ENCODE measurements at regions not wholly inside any gene's neighbourhood (a gene's known extent, or its start where the extent isn't known, plus 50 kb on each side); places are given as distances from the start of the nearest gene placed in this dataset.

- TF ChIP-seq REST (IDR thresholded peaks at IDR 0.05; ENCODE audit: low read depth, low read length) (no peak), TAF1 (IDR thresholded peaks at IDR 0.05; ENCODE audit: borderline replicate concordance, low read depth, low read length) (no peak), NFIC (IDR thresholded peaks at IDR 0.05; ENCODE audit: borderline replicate concordance) (no peak), JUND (IDR thresholded peaks at IDR 0.05) (no peak), ELF1 (IDR thresholded peaks at IDR 0.05) (no peak), SMC3 (IDR thresholded peaks at IDR 0.05; ENCODE audit: low read depth, low read length) (no peak)
These were observed 59.8 kb upstream of the SMIM36 start (continued) for GRCh38 chr17:55571095-55571494.

GRCh38 chr17:55570391-55570790, 59.1 kb upstream of the SMIM36 start:
- H3K4me1 ChIP-seq (ENCODE audit: control insufficient read depth in 1 of 2, insufficient read depth in 2 of 2, low read depth in 1 of 2, low read length in 1 of 2), result peaks cover 0 to 22% of the 10 kb centered on the region in 2 experiments; a peak in 2 of 4 replicates
- no peak for DNase-seq
- no peaks in the 10 kb centered on the region for H3F3A ChIP-seq (replicated peaks; ENCODE audit: insufficient read depth)
- no peaks in the 10 kb centered on the region; the same call in 1 of the 2 replicates for H3K9me2 ChIP-seq
- no peak overlapping the region for H3K4me2 ChIP-seq
- H3K27me3 ChIP-seq (ENCODE audit: insufficient read depth), result 0 out of 2 replicates have a peak, but pooled peaks cover 6% of the 10 kb centered on the region
- no peaks in the 10 kb centered on the region for H3K9me3 ChIP-seq
- no peak overlapping the region for H2AFZ ChIP-seq (ENCODE audit: low read depth)
- no peak overlapping the region for H3K27ac ChIP-seq (ENCODE audit: low read depth in 2 of 2, low read length in 1 of 2)
- WGBS (ENCODE audit: low lambda C conversion rate), result 71% methylated on average over 6 of the region's 6 CpGs
- no peak overlapping the region for H3K4me3 ChIP-seq (ENCODE audit: low read depth in 2 of 2, low read length in 1 of 2)
- H3K79me2 ChIP-seq (ENCODE audit: insufficient read depth), result no peaks in the 10 kb centered on the region
- no peaks in the 10 kb centered on the region for H4K20me1 ChIP-seq (ENCODE audit: insufficient read depth)
- no peaks in the 10 kb centered on the region for H3K36me3 ChIP-seq (replicated peaks in 1 of 2; ENCODE audit: control insufficient read depth in 1 of 2, insufficient read depth in 2 of 2, low read length in 1 of 2)
- H3K9ac ChIP-seq, result no peak overlapping the region
- CTCF ChIA-PET, result interaction anchor here (0.6 to 3.7 kb wide), 5 partner anchors 20 to 200 kb away, joined by 3 to 15 read pairs (median 3); no protein-coding TSS in a partner anchor
- POLR2A ChIA-PET, result no interaction called here
- TF ChIP-seq MEF2A (IDR thresholded peaks at IDR 0.05; ENCODE audit: borderline replicate concordance, low read depth) (no peak), MAX (IDR thresholded peaks at IDR 0.05; ENCODE audit: low read depth) (no peak), USF2 (IDR thresholded peaks at IDR 0.05; ENCODE audit: borderline replicate concordance, low read depth, low read length) (no peak), SIN3A (IDR thresholded peaks at IDR 0.05; ENCODE audit: borderline replicate concordance, low read depth, low read length) (no peak), ELF1 (IDR thresholded peaks at IDR 0.05) (no peak), PBX3 (IDR thresholded peaks at IDR 0.05) (no peak), EZH2phosphoT487 (IDR thresholded peaks at IDR 0.05; ENCODE audit: borderline replicate concordance, low read depth) (no peak), CTCF (IDR thresholded peaks at IDR 0.05) (no peak), JUND (IDR thresholded peaks at IDR 0.05) (no peak), CHD2 (IDR thresholded peaks at IDR 0.05; ENCODE audit: low read length, partially characterized antibody) (no peak), GATA2 (CRISPR knock-in tag; IDR thresholded peaks at IDR 0.05) (no peak), TEAD4 (IDR thresholded peaks at IDR 0.05; ENCODE audit: borderline replicate concordance, insufficient read depth) (no peak), RXRA (IDR thresholded peaks at IDR 0.05; ENCODE audit: borderline replicate concordance, low read depth) (no peak), FOSL2 (IDR thresholded peaks at IDR 0.05; ENCODE audit: borderline replicate concordance, low read depth) (no peak), FOXM1 (IDR thresholded peaks at IDR 0.05; ENCODE audit: low read depth) (no peak), IRF3 (IDR thresholded peaks at IDR 0.05; ENCODE audit: low read depth, low read length) (no peak), ZBTB33 (IDR thresholded peaks at IDR 0.05; ENCODE audit: borderline replicate concordance, low read depth) (no peak)
